K562 (cell line): ENCODE measurements at regions not wholly inside any gene's neighbourhood (a gene's known extent, or its start where the extent isn't known, plus 50 kb on each side); places are given as distances from the start of the nearest gene placed in this dataset.

Experiments
- CBX1 ChIP-seq: sonication (generic); IDR thresholded peaks from 2 replicates; pipeline ENCODE4 v1.6.1; 2016; ENCODE audit warnings: antibody characterized with exemption, low read depth, mild to moderate bottlenecking
- MYC ChIP-seq, 2 experiments: fragments of 250-450 bp in 1 of 2; sonication (Bioruptor Pico) in 1 of 2; IDR thresholded peaks; 2 replicates each; pipeline versions ENCODE4 v1.5.1 to v1.6.1; 2012 to 2021; ENCODE audit warnings: low read depth in 2 of 2, borderline replicate concordance in 1 of 2, improper control_type of control experiment in 1 of 2, low read length in 1 of 2, mild to moderate bottlenecking in 1 of 2, moderate library complexity in 1 of 2
- POLR2A ChIP-seq: fragments of 450-650 bp; conservative IDR thresholded peaks from 2 replicates; pipeline ENCODE4 v1.6.1; 2016
- POLR2AphosphoS5 ChIP-seq: IDR thresholded peaks from 2 replicates; pipeline ENCODE4 v1.6.1; 2011; ENCODE audit warnings: mild to moderate bottlenecking, low read depth, low read length, moderate library complexity; ENCODE audit not compliant: control insufficient read depth, insufficient read depth
- SIN3A ChIP-seq, 2 experiments: fragments of 150-350 bp in 1 of 2; IDR thresholded peaks; 2 replicates each; pipeline ENCODE4 v1.6.1; 2011 to 2016; ENCODE audit warnings: borderline replicate concordance in 2 of 2, low read depth in 2 of 2, low read length in 2 of 2, mild to moderate bottlenecking in 2 of 2, moderate library complexity in 2 of 2; ENCODE audit not compliant: control insufficient read depth in 1 of 2
- ZBED1 ChIP-seq: IDR thresholded peaks from 2 replicates; pipeline ENCODE4 v1.6.1; 2014
- ZNF197 ChIP-seq: fragments of 200-800 bp; sonication (Bioruptor generic); IDR thresholded peaks from 2 replicates; pipeline ENCODE4 v1.6.1; 2016; ENCODE audit warnings: low read depth, missing genetic modification characterization, missing compliant biosample characterization
- ZNF644 ChIP-seq: fragments of 200-800 bp; sonication (Bioruptor generic); IDR thresholded peaks from 2 replicates; pipeline ENCODE4 v1.6.1; 2016; ENCODE audit warnings: low read depth, missing genetic modification characterization, missing compliant biosample characterization
- ZNF717 ChIP-seq: fragments of 250-450 bp; sonication (Bioruptor Pico); IDR thresholded peaks from 2 replicates; pipeline ENCODE4 v1.5.0; 2021
- TF ChIP-seq, protein P1 (sequence below), 3 experiments: IDR thresholded peaks in 2 of 3; conservative IDR thresholded peaks in 1 of 3; 2 replicates each; pipeline ENCODE4 v1.5.1; 2011 to 2012; ENCODE audit warnings: low read length in 3 of 3, mild to moderate bottlenecking in 3 of 3, control low read depth in 2 of 3, improper control_type of control experiment in 1 of 3, inconsistent platforms in 1 of 3, low read depth in 1 of 3, mixed read lengths in 1 of 3, moderate library complexity in 1 of 3; ENCODE audit not compliant: insufficient read depth in 2 of 3

- no peak for TF ChIP-seq ZNF717 (CRISPR knock-in tag)
- no peak for TF ChIP-seq POLR2AphosphoS5
- TF ChIP-seq ZNF197 (CRISPR knock-in tag) = no peak
- TF ChIP-seq MYC (IDR thresholded peaks at IDR 0.05; ENCODE audit: low read depth, low read length) = no peak
- TF ChIP-seq MYC (CRISPR knock-in tag; IDR thresholded peaks at IDR 0.05; ENCODE audit: borderline replicate concordance, low read depth) = no peak
- TF ChIP-seq ZNF644 (tag) = no peak
- TF ChIP-seq CBX1 = no peak
- TF ChIP-seq POLR2A = no peak
- TF ChIP-seq, protein P1, sequence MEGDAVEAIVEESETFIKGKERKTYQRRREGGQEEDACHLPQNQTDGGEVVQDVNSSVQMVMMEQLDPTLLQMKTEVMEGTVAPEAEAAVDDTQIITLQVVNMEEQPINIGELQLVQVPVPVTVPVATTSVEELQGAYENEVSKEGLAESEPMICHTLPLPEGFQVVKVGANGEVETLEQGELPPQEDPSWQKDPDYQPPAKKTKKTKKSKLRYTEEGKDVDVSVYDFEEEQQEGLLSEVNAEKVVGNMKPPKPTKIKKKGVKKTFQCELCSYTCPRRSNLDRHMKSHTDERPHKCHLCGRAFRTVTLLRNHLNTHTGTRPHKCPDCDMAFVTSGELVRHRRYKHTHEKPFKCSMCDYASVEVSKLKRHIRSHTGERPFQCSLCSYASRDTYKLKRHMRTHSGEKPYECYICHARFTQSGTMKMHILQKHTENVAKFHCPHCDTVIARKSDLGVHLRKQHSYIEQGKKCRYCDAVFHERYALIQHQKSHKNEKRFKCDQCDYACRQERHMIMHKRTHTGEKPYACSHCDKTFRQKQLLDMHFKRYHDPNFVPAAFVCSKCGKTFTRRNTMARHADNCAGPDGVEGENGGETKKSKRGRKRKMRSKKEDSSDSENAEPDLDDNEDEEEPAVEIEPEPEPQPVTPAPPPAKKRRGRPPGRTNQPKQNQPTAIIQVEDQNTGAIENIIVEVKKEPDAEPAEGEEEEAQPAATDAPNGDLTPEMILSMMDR (IDR thresholded peaks at IDR 0.05 in 2 of 3, conservative IDR thresholded peaks at IDR 0.05 in 1 of 3; ENCODE audit: insufficient read depth in 2 of 3, low read depth in 1 of 3, low read length in 3 of 3) = no peak
- no peak for TF ChIP-seq ZBED1
- no peak for TF ChIP-seq SIN3A (IDR thresholded peaks at IDR 0.05; ENCODE audit: borderline replicate concordance in 2 of 2, control insufficient read depth in 1 of 2, low read depth in 2 of 2, low read length in 2 of 2)
Measured at GRCh38 chr9:78921341-78921740, 624.4 kb downstream of the PSAT1 start.
